Endothelial cell of umbilical vein (primary cell): ENCODE measurements at regions not wholly inside any gene's neighbourhood (a gene's known extent, or its start where the extent isn't known, plus 50 kb on each side); places are given as distances from the start of the nearest gene placed in this dataset.

Experiments
- CTCF ChIP-seq, 2 donors: IDR thresholded peaks; 1 replicate in 1 of 2; 2 replicates in 1 of 2; pipeline ENCODE4 v1.5.1; 2011; ENCODE audit warnings: low read length in 2 of 2, mild to moderate bottlenecking in 2 of 2, moderate library complexity in 2 of 2, control low read depth in 1 of 2, inconsistent platforms in 1 of 2, low read depth in 1 of 2; ENCODE audit not compliant: insufficient read depth in 1 of 2; ENCODE audit errors: extremely low read depth in 1 of 2
- EZH2 ChIP-seq: IDR thresholded peaks from 2 replicates; pipeline ENCODE4 v1.6.1; 2012; ENCODE audit warnings: borderline replicate concordance, low read depth, mild to moderate bottlenecking, moderate library complexity, low read length, inconsistent platforms; ENCODE audit not compliant: severe bottlenecking
- GATA2 ChIP-seq: IDR thresholded peaks from 2 replicates; pipeline ENCODE4 v1.7.0; 2011; ENCODE audit warnings: low read depth, mild to moderate bottlenecking, moderate library complexity, mixed read lengths, low read length; ENCODE audit not compliant: insufficient read length, insufficient read depth
- MAX ChIP-seq: IDR thresholded peaks from 2 replicates; pipeline ENCODE4 v1.6.1; 2011; ENCODE audit not compliant: insufficient read depth, insufficient read length
- POLR2A ChIP-seq: IDR thresholded peaks from 2 replicates; pipeline ENCODE4 v1.6.1; 2012; ENCODE audit warnings: low read depth, mild to moderate bottlenecking, control low read depth, low read length

GRCh38 chr10:42937649-42938180 lies 139.2 kb upstream of the RET start:
- TF ChIP-seq GATA2 (no peak), CTCF (IDR thresholded peaks at IDR 0.05; ENCODE audit: extremely low read depth in 1 of 2, insufficient read depth in 1 of 2, low read depth in 1 of 2, low read length in 2 of 2) (no peak), MAX (no peak), EZH2 (no peak), POLR2A (no peak)
